Keratinocyte (primary cell): ENCODE measurements at regions not wholly inside any gene's neighbourhood (a gene's known extent, or its start where the extent isn't known, plus 50 kb on each side); places are given as distances from the start of the nearest gene placed in this dataset.

Experiments
- DNase-seq: peaks from one replicate; pipeline ENCODE4 v3.0.0-alpha.2; 2011; ENCODE audit warnings: low read depth, missing footprints, low spot score
- FAIRE-seq: peaks from 2 replicates; lab custom pipeline; 2011; peaks lifted over from hg19 to GRCh38; lab: Jason Lieb, UNC
- H2AFZ ChIP-seq: 2 replicates; pipeline ENCODE4 v1.6.0; 2012; ENCODE audit warnings: low read length, control low read depth, inconsistent platforms; ENCODE audit not compliant: control insufficient read depth
- H3K27ac ChIP-seq: 2 replicates; pipeline ENCODE4 v1.5.1; 2011; ENCODE audit warnings: low read length; ENCODE audit not compliant: control insufficient read depth, insufficient read depth
- H3K27me3 ChIP-seq: 3 replicates; pipeline ENCODE4 v1.6.0; 2011; ENCODE audit warnings: low read length; ENCODE audit not compliant: control insufficient read depth, insufficient read depth; ENCODE audit errors: extremely low read depth
- H3K36me3 ChIP-seq, 2 experiments: 2 replicates in 1 of 2; 3 replicates in 1 of 2; pipeline ENCODE4 v1.5.1; 2011; ENCODE audit warnings: low read length in 2 of 2, mild to moderate bottlenecking in 1 of 2; ENCODE audit not compliant: control insufficient read depth in 2 of 2, insufficient read depth in 2 of 2; ENCODE audit errors: extremely low read depth in 1 of 2
- H3K4me1 ChIP-seq: 3 replicates; pipeline ENCODE4 v1.5.1; 2011; ENCODE audit warnings: low read length; ENCODE audit not compliant: control insufficient read depth, insufficient read depth; ENCODE audit errors: extremely low read depth
- H3K4me2 ChIP-seq: 3 replicates; pipeline ENCODE4 v1.6.0; 2011; ENCODE audit warnings: low read depth, low read length; ENCODE audit not compliant: control insufficient read depth, insufficient read depth; ENCODE audit errors: extremely low read depth
- H3K4me3 ChIP-seq, 3 experiments: fragments of 200-600 bp in 1 of 3; sonication (generic) in 1 of 3; 2 replicates in 2 of 3; 3 replicates in 1 of 3; pipeline ENCODE4 v1.5.1; 2011 to 2016; ENCODE audit warnings: low read length in 3 of 3, mild to moderate bottlenecking in 3 of 3, control low read depth in 2 of 3, inconsistent platforms in 1 of 3, low read depth in 1 of 3, mixed read lengths in 1 of 3, mixed run types in 1 of 3, moderate library complexity in 1 of 3; ENCODE audit not compliant: control insufficient read depth in 2 of 3, insufficient read depth in 2 of 3; ENCODE audit errors: extremely low read depth in 1 of 3
- H3K79me2 ChIP-seq: 2 replicates; pipeline ENCODE4 v1.6.0; 2012; ENCODE audit warnings: low read length; ENCODE audit not compliant: control insufficient read depth, insufficient read depth
- H3K9ac ChIP-seq: 3 replicates; pipeline ENCODE4 v1.6.0; 2011; ENCODE audit warnings: low read length; ENCODE audit not compliant: control insufficient read depth, insufficient read depth; ENCODE audit errors: extremely low read depth
- H3K9me1 ChIP-seq: 3 replicates; pipeline ENCODE4 v1.6.0; 2011; ENCODE audit warnings: low read length; ENCODE audit not compliant: control insufficient read depth, insufficient read depth; ENCODE audit errors: extremely low read depth
- H3K9me3 ChIP-seq: 2 replicates; pipeline ENCODE4 v1.5.1; 2012; ENCODE audit warnings: low read depth, low read length; ENCODE audit not compliant: control insufficient read depth
- H4K20me1 ChIP-seq: 3 replicates; pipeline ENCODE4 v1.6.0; 2011; ENCODE audit warnings: low read length; ENCODE audit not compliant: control insufficient read depth, insufficient read depth; ENCODE audit errors: extremely low read depth
- EZH2 ChIP-seq: IDR thresholded peaks from one replicate; pipeline ENCODE4 v1.6.1; 2012; ENCODE audit warnings: inconsistent platforms, mild to moderate bottlenecking, low read length, moderate library complexity
- dilution Hi-C: fragments of 300-500 bp; cut with MboI; formaldehyde crosslinking; loops from one replicate; pipeline ENCODE4 v1.7.0; 2020; ENCODE audit warnings: low sequenced_read_pairs; ENCODE audit not compliant: extremely low pct_ligation_motif_present
- TF ChIP-seq, protein P1 (sequence below), 3 experiments: IDR thresholded peaks in 1 of 3; conservative IDR thresholded peaks in 1 of 3; optimal IDR thresholded peaks in 1 of 3; 2 replicates in 2 of 3; 3 replicates in 1 of 3; pipeline versions ENCODE3 to v1.5.1; 2011; ENCODE audit warnings: low read length in 3 of 3, mild to moderate bottlenecking in 3 of 3, moderate library complexity in 2 of 3, control low read depth in 1 of 3, inconsistent platforms in 1 of 3; ENCODE audit not compliant: insufficient read depth in 2 of 3; ENCODE audit errors: extremely low read depth in 1 of 3

DNA sequence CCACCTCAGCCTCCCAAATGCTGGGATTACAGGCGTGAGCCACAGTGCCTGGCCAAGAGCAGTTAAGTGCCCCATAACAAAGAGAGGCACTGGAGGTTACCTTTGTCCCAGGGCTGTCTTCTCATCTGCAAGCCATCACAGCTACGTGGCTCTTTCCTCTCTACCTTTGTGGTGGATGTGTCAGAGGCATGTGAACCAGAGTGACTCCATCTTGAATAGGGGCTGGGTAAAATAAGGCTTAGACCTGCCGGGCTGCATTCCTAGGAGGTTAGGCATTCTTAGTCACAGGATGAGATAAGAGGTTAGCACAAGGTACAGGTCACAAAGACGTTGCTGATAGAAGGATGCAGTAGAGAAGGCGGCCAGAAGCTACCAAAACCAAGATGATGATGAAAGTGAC is 59.4 kb upstream of the POU2F1 start:
- Histone ChIP-seq H2AFZ (no peak overlapping the region), H4K20me1 (no peaks in the 10 kb centered on the region), H3K9me1 (no peaks in the 10 kb centered on the region), H3K9ac (no peak overlapping the region), H3K27me3 (no peaks in the 10 kb centered on the region), H3K4me2 (no peak overlapping the region), H3K79me2 (no peaks in the 10 kb centered on the region), H3K36me3 (no peaks in the 10 kb centered on the region), H3K4me1 (peaks cover 36% of the 10 kb centered on the region), H3K27ac (peak overlapping the region; percentile 74), H3K9me3 (no peaks in the 10 kb centered on the region), H3K4me3 (no peak overlapping the region)
- TF ChIP-seq, protein P1, sequence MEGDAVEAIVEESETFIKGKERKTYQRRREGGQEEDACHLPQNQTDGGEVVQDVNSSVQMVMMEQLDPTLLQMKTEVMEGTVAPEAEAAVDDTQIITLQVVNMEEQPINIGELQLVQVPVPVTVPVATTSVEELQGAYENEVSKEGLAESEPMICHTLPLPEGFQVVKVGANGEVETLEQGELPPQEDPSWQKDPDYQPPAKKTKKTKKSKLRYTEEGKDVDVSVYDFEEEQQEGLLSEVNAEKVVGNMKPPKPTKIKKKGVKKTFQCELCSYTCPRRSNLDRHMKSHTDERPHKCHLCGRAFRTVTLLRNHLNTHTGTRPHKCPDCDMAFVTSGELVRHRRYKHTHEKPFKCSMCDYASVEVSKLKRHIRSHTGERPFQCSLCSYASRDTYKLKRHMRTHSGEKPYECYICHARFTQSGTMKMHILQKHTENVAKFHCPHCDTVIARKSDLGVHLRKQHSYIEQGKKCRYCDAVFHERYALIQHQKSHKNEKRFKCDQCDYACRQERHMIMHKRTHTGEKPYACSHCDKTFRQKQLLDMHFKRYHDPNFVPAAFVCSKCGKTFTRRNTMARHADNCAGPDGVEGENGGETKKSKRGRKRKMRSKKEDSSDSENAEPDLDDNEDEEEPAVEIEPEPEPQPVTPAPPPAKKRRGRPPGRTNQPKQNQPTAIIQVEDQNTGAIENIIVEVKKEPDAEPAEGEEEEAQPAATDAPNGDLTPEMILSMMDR (optimal IDR thresholded peaks at IDR 0.05 in 1 of 3, IDR thresholded peaks at IDR 0.05 in 1 of 3, conservative IDR thresholded peaks at IDR 0.05 in 1 of 3; ENCODE audit: extremely low read depth in 1 of 3, insufficient read depth in 2 of 3, low read length in 3 of 3), result no peak
- TF ChIP-seq EZH2, result no peak
- peak; percentile 91 for DNase-seq
- dilution Hi-C loops, result no loop called here
- peak; percentile 94 for FAIRE-seq

DNA sequence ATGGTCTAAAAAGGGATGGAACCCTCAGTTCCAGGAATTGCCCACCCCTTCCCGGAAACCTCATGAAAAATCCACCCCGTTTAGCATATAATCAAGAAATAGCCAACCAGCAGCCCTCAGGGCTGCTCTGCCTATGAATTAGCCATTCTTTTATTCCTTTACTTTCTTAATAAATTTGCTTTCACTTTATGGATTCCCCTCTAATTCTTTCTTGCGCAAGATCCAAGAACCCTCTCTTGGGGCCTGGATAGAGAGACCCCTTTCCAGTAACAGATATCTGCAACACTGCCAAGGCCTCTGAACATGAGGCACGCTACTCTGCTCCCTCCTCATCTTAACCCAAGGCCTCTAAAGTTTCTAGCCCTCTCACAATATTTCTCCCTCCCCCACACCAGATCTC is 58.9 kb upstream of the POU2F1 start:
- H3K27ac ChIP-seq, result peak overlapping the region; percentile 74

More for the DNA sequence above, 58.9 kb upstream of the POU2F1 start:
- dilution Hi-C loops, result no loop called here
- H3K36me3 ChIP-seq, result no peaks in the 10 kb centered on the region
- H3K9me1 ChIP-seq, result no peaks in the 10 kb centered on the region
- TF ChIP-seq, protein P1 (optimal IDR thresholded peaks at IDR 0.05 in 1 of 3, IDR thresholded peaks at IDR 0.05 in 1 of 3, conservative IDR thresholded peaks at IDR 0.05 in 1 of 3; ENCODE audit: extremely low read depth in 1 of 3, insufficient read depth in 2 of 3, low read length in 3 of 3), result no peak
- no peak for TF ChIP-seq EZH2
- H3K4me2 ChIP-seq, result no peak overlapping the region
- FAIRE-seq (no peak), DNase-seq (no peak)
- no peaks in the 10 kb centered on the region for H4K20me1 ChIP-seq
- peaks cover 36% of the 10 kb centered on the region for H3K4me1 ChIP-seq
- H3K79me2 ChIP-seq, result no peaks in the 10 kb centered on the region
- H3K4me3 ChIP-seq, result no peak overlapping the region
- no peaks in the 10 kb centered on the region for H3K27me3 ChIP-seq
- H3K9ac ChIP-seq, result no peak overlapping the region
- no peaks in the 10 kb centered on the region for H3K9me3 ChIP-seq
- no peak overlapping the region for H2AFZ ChIP-seq
